ENCODE measurements at regions not wholly inside any gene's neighbourhood (a gene's known extent, or its start where the extent isn't known, plus 50 kb on each side); places are given as distances from the start of the nearest gene placed in this dataset.

- TF ChIP-seq CTCF (conservative IDR thresholded peaks at IDR 0.05 in 1 of 2, IDR thresholded peaks at IDR 0.05 in 1 of 2; ENCODE audit: extremely low read depth in 1 of 2, insufficient read depth in 1 of 2, low read depth in 1 of 2, low read length in 2 of 2) = no peak
- TF ChIP-seq EZH2 (IDR thresholded peaks at IDR 0.05; ENCODE audit: borderline replicate concordance, low read length) = no peak
Observed at GRCh38 chr10:10346390-10347150, 671.1 kb upstream of the CELF2 start.

All from mammary epithelial cell (primary cell).